ENCODE measurements at regions not wholly inside any gene's neighbourhood (a gene's known extent, or its start where the extent isn't known, plus 50 kb on each side); places are given as distances from the start of the nearest gene placed in this dataset.

DNA sequence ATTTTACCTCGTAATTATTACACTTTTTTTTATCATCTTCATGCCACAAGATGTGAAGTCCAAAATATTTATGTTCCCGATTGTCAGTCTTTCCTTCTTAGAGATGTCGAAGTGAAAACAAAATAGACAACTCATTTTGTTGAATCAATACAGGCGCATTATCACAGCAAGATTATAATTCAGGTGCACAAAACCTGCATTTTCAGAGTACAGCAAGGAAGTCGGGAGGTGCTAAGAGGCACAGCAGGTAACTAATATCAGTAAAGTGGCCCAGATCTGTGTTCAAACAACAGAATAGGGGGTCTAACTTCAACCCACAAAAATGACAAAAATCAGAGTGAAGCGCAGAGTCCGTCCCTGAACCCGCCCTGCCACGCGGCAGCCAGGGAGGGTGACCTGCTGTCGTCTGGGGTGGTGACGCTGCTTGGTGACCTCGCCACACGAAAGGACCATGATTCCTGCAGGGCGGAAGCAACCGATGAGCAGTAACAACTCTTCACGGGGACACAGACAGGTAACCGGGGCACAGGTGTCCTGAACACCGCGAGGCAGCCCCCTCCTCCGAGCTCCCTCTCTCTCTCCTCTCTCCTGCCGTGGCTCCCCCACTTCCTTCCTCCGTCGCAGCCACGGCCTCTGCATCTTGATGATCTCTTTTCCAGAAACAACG is 50.9 kb upstream of the SPACA7 start:
- Histone ChIP-seq H3K4me3 (replicated peaks in 1 of 3) (no peak overlapping the region), H3K27me3 (no peaks in the 10 kb centered on the region), H3K27ac (no peak overlapping the region), H3K9me3 (no peaks in the 10 kb centered on the region), H3K36me3 (no peaks in the 10 kb centered on the region), H3K4me1 (no peaks in the 10 kb centered on the region)
- intact Hi-C loops (cut with DNase I), result no loop called here
- DNase-seq, result no peak
- 69 to 72% methylated on average over 26 of the region's 26 CpGs for WGBS, 2 donors
- TF ChIP-seq, protein P1, sequence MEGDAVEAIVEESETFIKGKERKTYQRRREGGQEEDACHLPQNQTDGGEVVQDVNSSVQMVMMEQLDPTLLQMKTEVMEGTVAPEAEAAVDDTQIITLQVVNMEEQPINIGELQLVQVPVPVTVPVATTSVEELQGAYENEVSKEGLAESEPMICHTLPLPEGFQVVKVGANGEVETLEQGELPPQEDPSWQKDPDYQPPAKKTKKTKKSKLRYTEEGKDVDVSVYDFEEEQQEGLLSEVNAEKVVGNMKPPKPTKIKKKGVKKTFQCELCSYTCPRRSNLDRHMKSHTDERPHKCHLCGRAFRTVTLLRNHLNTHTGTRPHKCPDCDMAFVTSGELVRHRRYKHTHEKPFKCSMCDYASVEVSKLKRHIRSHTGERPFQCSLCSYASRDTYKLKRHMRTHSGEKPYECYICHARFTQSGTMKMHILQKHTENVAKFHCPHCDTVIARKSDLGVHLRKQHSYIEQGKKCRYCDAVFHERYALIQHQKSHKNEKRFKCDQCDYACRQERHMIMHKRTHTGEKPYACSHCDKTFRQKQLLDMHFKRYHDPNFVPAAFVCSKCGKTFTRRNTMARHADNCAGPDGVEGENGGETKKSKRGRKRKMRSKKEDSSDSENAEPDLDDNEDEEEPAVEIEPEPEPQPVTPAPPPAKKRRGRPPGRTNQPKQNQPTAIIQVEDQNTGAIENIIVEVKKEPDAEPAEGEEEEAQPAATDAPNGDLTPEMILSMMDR (IDR thresholded peaks at IDR 0.05), result no peak
- TF ChIP-seq POLR2A (IDR thresholded peaks at IDR 0.05), result no peak

DNA sequence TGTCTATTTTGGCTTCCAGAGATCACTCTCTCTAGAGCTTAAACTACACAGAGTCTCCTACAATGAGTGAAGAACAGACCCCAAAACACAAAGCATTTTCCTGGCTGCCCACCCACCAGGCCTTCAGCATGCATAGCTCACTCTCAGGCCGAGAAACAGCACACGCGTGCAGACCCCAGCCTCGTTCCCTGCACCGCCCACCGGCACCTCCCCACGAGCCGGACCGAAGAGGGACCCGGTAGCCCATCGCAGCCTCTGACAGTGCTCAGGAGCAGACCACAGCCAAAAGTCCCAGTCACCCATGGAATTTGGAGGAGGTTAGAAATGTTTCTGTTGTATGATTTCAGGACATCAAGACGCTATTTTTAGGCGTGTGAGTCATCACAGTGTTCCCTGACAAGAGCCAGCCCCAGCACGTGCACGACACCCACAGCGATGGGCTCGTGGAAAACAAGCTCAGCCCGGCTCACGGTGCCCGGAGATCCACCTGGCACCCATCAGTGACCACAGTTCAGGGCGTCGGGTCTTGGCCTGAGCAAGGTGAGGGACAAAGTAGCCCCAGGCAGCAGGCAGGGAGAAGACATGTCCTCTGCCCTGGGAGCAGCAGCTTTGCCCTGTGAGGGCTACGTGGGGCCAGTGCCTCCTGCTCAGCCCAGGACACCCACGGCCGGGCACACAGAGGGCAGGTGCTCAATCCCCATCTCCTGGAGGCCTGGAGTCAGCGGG is 50.1 kb upstream of the SPACA7 start:
- DNase-seq, result no peak
- no peaks in the 10 kb centered on the region for H3K9me3 ChIP-seq
- TF ChIP-seq, protein P1 (IDR thresholded peaks at IDR 0.05), result no peak
- TF ChIP-seq POLR2A (IDR thresholded peaks at IDR 0.05), result no peak
- H3K4me1 ChIP-seq, result peaks cover 0 to 6% of the 10 kb centered on the region in 2 donors
- WGBS, 2 donors, result 77 to 78% methylated on average over 14 to 17 of the region's 26 CpGs
- no peak overlapping the region for H3K27ac ChIP-seq
- intact Hi-C loops (cut with DNase I), result no loop called here
- H3K4me3 ChIP-seq (replicated peaks in 1 of 3), result no peak overlapping the region
- no peaks in the 10 kb centered on the region for H3K36me3 ChIP-seq
- H3K27me3 ChIP-seq, result no peaks in the 10 kb centered on the region

Data from thyroid gland (tissue), 4 donors.